Activated CD8-positive, alpha-beta memory T cell treated with anti-CD3 and anti-CD28 coated beads, Interleukin-2, amount 10 ng/mL, durations not matched to agents 7 days and 5 days (primary cell): ENCODE measurements at regions not wholly inside any gene's neighbourhood (a gene's known extent, or its start where the extent isn't known, plus 50 kb on each side); places are given as distances from the start of the nearest gene placed in this dataset.
"Not testable (repeated sequence)": the region's sequence is repeated elsewhere in the genome, so short reads cannot be mapped to it uniquely, and the experiment has no call there.

Experiments used
- ATAC-seq: fragments of 150-1000 bp; cut with Tn5 transposase; one replicate; pipeline ENCODE4 v1.10.0; 2021; ENCODE audit warnings: moderate library complexity
- CTCF ChIA-PET: fragments of 350-600 bp; sonication (Branson Sonifier 250); formaldehyde crosslinking; loops from one replicate; lab custom pipeline; 2021; ENCODE audit warnings: antibody characterized with exemption; lab: Charles Lee
- DNase-seq: peaks from one replicate; pipeline ENCODE4 v3.0.0-alpha.2; 2020
- H3K27ac Mint-ChIP-seq: one replicate; pipeline ENCODE4 v1.8.0; 2021; ENCODE audit warnings: mild to moderate bottlenecking, mixed read lengths
- H3K27me3 Mint-ChIP-seq: one replicate; pipeline ENCODE4 v1.8.0; 2021; ENCODE audit warnings: mixed read lengths
- H3K36me3 Mint-ChIP-seq: one replicate; pipeline ENCODE4 v1.8.0; 2021; ENCODE audit warnings: mild to moderate bottlenecking, mixed read lengths
- H3K4me1 Mint-ChIP-seq: one replicate; pipeline ENCODE4 v1.8.0; 2021; ENCODE audit warnings: mixed read lengths
- H3K4me3 Mint-ChIP-seq: one replicate; pipeline ENCODE4 v1.8.0; 2021; ENCODE audit warnings: mild to moderate bottlenecking, moderate library complexity, mixed read lengths
- H3K9me3 Mint-ChIP-seq: one replicate; pipeline ENCODE4 v1.8.0; 2022; ENCODE audit warnings: low read depth, mixed read lengths

DNA sequence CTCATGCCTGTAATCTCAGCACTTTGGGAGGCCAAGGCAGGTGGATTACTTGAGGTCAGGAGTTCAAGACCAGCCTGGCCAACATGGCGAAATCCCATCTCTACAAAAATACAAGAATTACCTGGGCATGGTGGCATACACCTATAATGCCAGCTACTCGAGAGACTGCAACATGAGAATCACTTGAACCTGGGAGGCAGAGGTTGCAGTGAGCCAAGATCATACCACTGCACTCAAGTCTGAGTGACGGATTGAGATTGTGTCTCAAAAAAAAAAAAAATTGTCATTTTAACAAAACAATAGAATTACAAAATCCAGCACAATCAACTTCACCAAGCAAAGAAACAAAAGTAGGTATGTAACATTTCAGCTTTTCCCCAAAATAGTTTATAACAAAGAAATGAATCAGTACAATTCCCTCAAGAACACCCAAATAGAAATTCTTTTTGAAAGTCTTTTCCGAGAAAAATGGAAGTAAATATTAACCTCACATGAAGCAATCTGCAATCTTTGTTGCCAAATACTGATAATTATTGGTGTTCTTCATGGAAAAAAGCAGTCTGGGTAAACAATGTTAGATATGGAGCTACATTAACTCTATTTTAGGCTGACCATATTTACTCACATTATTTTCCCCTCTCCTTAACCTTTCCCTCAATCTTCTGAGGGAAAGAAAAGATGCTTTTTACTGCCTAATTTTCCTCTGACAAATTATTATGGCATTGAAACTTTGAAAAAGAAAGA lies 165.9 kb upstream of the ATF7IP start:
- Mint-ChIP-seq H3K9me3 (no peaks in the 10 kb centered on the region), H3K4me3 (no peak overlapping the region), H3K4me1 (no peaks in the 10 kb centered on the region), H3K27ac (no peak overlapping the region), H3K36me3 (no peaks in the 10 kb centered on the region), H3K27me3 (no peaks in the 10 kb centered on the region)
- CTCF ChIA-PET, result no interaction called here
- DNase-seq (no peak), ATAC-seq (no peak)

DNA sequence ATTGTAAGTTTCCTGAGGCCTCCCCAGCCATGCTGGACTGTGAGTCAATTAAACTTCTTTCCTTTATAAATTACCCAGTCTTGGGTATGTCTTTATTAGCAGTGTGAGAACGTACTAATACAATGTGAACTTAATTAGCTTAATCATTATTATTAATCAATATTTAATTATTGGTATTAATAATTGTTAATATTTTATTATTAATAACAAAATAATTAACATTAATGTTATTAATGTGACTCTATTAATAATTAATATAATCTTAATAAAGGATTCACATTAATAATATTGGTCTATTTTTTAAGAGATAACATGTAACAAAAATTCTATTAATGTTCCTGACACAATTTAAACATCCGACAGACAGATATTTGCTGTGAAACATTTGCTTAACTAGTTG lies 164.9 kb upstream of the ATF7IP start:
- H3K27me3 Mint-ChIP-seq, result no peaks in the 10 kb centered on the region
- H3K4me1 Mint-ChIP-seq, result no peaks in the 10 kb centered on the region
- H3K27ac Mint-ChIP-seq, result no peak overlapping the region
- H3K9me3 Mint-ChIP-seq, result no peaks in the 10 kb centered on the region
- H3K36me3 Mint-ChIP-seq, result no peaks in the 10 kb centered on the region
- no peak for ATAC-seq
- CTCF ChIA-PET, result no interaction called here
- H3K4me3 Mint-ChIP-seq, result no peak overlapping the region
- DNase-seq, result no peak

DNA sequence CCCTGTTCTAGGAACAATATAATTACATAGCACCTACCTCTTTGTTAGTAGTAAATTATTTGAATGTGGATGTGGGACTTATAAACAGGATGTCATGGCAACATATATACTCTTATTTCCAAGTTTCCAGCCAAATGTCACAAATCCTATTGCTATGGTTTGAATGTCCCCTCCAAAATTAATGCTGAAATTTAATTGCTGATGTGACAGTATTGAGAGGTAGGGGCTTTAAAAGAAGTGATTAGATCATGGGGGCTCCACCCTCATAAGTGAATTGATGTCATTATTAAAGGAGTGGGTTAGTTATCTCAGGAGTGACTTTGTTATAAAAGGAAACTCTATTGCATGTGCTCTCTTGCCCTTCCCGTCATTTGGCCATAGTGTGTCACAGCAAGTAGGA lies 164.2 kb upstream of the ATF7IP start:
- Mint-ChIP-seq H3K4me1 (no peaks in the 10 kb centered on the region), H3K4me3 (no peak overlapping the region), H3K27ac (no peak overlapping the region), H3K27me3 (no peaks in the 10 kb centered on the region), H3K36me3 (no peaks in the 10 kb centered on the region), H3K9me3 (no peaks in the 10 kb centered on the region)
- no peak for DNase-seq
- CTCF ChIA-PET, result no interaction called here
- ATAC-seq, result no peak

DNA sequence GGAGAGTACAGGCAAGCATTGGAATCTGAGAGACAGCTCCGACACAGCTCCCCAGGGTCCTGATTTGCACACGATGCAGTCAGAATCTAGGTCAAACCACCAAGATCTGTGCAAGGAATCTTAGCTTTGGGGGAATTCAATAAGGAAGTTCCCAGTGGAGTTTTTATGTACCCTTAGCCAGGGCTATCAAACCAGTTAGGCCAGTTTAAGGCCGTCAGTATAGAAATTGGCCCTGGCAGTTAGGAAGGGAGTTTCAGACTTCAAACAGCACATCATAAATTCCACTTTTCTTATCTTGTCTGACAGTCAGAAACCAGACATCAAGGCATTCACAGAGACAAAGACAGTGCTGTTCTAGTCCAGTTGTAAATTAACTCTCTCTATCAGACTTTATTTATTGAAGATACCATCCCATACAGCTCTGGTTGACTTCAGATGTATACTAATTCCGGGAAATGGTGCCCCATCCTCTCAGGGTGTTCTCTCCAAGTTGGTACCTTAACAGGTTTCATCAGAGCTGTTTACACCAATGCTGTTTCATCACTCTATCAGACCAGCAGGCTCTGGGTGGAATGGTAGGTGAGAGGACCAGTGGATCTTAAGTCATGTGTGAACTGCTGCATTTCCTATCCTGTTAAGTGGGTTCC lies 157.5 kb upstream of the ATF7IP start:
- Mint-ChIP-seq H3K36me3 (no peaks in the 10 kb centered on the region), H3K4me3 (no peak overlapping the region), H3K4me1 (no peaks in the 10 kb centered on the region), H3K27me3 (no peaks in the 10 kb centered on the region), H3K27ac (no peak overlapping the region), H3K9me3 (no peaks in the 10 kb centered on the region)
- ATAC-seq (no peak), DNase-seq (no peak)
- CTCF ChIA-PET, result no interaction called here

DNA sequence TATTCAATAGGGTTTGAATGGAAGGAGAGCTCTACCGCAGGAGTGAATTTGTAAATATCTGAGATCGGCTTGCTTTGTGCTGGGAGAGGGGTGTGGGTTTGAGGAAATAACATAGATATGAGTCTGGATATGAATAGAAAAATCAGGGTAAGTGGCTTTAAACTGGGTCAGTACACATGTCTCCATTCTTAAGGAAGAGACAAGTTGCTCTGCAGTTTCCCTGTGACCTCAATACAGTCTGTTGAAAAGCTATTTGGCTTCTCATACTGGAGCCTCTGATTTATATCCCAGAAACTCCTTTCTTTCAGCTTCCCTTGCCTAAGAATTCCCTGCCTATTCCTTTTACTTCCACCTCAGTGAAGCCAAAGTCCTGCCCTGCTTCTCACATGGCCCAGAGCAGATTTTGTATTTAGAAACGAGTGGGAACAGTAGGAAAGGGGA lies 153.5 kb upstream of the ATF7IP start:
- no peak overlapping the region for H3K4me3 Mint-ChIP-seq
- H3K27ac Mint-ChIP-seq, result no peak overlapping the region
- H3K9me3 Mint-ChIP-seq, result no peaks in the 10 kb centered on the region
- DNase-seq (no peak), ATAC-seq (no peak)
- H3K4me1 Mint-ChIP-seq, result peaks cover 6% of the 10 kb centered on the region
- no peaks in the 10 kb centered on the region for H3K27me3 Mint-ChIP-seq
- H3K36me3 Mint-ChIP-seq, result peaks cover 1% of the 10 kb centered on the region
- CTCF ChIA-PET, result no interaction called here

DNA sequence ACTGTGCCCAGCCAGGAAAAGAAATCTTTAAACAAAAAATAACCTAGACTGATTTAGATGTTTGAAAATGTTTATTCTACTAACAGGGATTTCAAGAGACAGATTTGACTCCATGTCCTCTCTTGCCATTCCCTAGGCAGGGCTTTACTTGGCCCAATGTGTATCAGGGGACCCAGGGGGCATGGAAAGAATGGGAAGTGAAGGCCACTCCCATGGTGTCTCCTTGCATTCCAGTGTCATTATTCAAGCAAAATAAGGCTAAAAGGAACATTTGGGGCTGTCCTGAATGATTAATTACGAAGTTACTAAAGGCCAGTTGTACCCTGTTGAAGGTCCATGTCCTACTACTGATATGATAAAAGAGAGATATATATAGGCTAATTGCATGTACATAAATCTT lies 151.9 kb upstream of the ATF7IP start:
- CTCF ChIA-PET, result no interaction called here
- H3K27me3 Mint-ChIP-seq, result no peaks in the 10 kb centered on the region
- no peak for DNase-seq
- peaks cover 13% of the 10 kb centered on the region for H3K4me1 Mint-ChIP-seq
- no peak overlapping the region for H3K27ac Mint-ChIP-seq
- no peak for ATAC-seq
- peaks cover under 1% of the 10 kb centered on the region for H3K9me3 Mint-ChIP-seq
- H3K4me3 Mint-ChIP-seq, result no peak overlapping the region
- peaks cover 1% of the 10 kb centered on the region for H3K36me3 Mint-ChIP-seq

DNA sequence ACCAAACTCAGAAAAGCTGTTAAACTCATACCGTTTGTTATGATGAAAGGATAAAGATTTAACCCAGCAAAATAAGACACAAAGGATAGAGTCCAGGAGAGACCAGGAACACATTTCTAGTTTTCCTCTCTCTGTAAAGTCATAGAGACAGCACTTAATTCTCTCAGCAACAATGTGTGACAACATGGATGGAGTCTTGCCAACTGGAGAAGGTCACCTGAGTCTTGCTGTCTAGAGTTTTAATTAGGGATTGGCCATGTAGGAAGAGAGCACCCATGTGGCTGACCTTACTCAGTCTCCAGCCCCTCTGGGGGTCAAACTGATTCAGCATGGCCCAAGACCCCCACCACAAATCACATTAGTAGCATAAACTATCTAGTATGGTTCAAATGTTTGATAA lies 151.0 kb upstream of the ATF7IP start:
- H3K9me3 Mint-ChIP-seq, result peaks cover 6% of the 10 kb centered on the region
- CTCF ChIA-PET, result no interaction called here

DNA sequence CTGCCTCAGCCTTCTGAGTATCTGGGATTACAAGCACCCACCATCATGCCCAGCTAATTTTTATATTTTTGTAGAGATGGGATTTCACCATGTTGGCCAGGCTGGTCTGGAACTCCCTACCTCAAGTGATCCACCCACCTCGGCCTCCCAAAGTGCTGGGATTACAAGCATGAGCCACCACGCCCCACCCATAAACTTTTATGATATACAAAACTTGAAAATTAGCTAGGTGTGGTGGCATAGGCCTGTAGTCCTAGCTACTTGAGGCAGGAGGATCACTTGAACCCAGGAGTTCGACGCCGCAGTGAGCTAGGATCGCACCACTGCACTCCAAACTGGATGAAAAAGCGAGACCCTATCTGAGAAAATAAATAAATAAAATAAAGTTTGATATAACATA lies 149.5 kb upstream of the ATF7IP start:
- CTCF ChIA-PET, result interaction anchor here (1.4 kb wide), 1 partner anchor 10 kb away, joined by 4 read pairs; no protein-coding TSS in a partner anchor
- Mint-ChIP-seq H3K4me3 (peak overlapping the region; percentile 76), H3K4me1 (peaks cover 16% of the 10 kb centered on the region)
- DNase-seq, H3K36me3 Mint-ChIP-seq, ATAC-seq, H3K27ac Mint-ChIP-seq, H3K27me3 Mint-ChIP-seq, H3K9me3 Mint-ChIP-seq: not testable (repeated sequence)

More for the DNA sequence above, 151.0 kb upstream of the ATF7IP start:
- no peak for ATAC-seq
- Mint-ChIP-seq H3K27me3 (no peaks in the 10 kb centered on the region), H3K27ac (no peak overlapping the region), H3K36me3 (peaks cover 1% of the 10 kb centered on the region), H3K4me1 (peaks cover 13% of the 10 kb centered on the region), H3K4me3 (no peak overlapping the region)
- no peak for DNase-seq

DNA sequence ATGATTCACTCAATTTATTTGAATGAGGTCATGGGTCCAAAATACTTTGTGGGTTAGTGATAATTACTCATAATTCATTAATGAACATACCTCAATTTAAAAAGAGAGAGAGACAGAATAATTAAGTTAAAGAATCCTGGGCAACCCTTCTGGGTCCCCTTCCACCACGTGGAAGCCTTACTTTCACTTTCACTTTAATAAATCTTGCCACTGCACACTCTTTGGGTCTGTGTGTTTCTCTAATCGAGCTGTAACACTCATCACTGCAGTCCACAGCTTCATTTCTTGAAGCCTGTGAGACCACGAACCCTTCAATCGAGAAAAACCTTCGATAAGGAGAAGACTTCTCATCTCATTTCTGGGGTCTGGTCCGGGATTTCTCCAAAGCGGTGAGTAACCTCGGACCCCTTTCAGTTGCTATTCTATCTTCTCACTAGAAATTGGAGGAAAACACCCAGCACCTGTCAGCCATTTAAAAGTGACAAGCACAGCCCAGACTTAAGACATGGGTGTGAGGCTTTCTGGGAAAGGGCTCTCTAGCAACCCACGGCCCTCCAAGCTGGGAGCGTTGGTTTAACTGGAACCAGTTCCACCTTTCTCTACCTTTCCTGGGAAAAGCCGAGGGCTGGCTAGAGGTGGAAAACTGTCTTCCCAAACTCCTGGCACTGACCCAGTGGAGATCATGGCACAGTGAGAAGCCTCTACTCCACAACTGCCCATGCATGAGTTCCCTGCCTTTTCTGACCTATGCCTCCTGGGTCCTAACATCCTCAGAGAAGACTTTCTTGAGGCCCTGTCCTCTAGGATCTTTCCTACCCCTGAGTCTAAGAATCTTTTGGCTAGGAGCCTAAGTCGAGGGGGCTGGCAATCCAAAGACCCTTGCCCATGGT lies 148.8 kb upstream of the ATF7IP start:
- Mint-ChIP-seq H3K27ac (peak overlapping the region; percentile 82), H3K4me1 (peaks cover 22% of the 10 kb centered on the region), H3K4me3 (peak overlapping the region; percentile 76)

DNA sequence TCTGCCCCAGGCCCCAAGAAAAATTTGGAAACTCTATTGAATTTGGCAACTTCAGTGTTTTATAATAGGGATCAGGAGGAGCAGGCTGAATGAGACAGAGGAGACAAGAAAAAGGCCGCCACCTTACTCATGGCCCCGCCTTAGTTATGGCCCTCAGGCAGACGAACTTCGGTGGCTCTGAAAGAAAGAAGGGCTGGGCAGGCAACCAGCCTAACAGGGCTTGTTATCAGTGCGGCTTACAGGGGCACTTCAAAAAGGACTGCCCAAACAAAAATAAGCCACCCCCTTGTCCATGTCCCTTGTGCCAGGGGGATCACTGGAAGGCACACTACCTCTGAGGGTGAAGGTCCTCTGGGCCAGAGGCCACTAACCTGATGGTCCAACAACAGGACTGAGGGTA lies 146.3 kb upstream of the ATF7IP start:
- Mint-ChIP-seq H3K9me3 (peaks cover 9% of the 10 kb centered on the region), H3K4me3 (no peak overlapping the region), H3K27ac (no peak overlapping the region), H3K4me1 (peaks cover 22% of the 10 kb centered on the region), H3K27me3 (no peaks in the 10 kb centered on the region), H3K36me3 (peaks cover 14% of the 10 kb centered on the region)
- no peak for ATAC-seq
- no peak for DNase-seq
- CTCF ChIA-PET, result no interaction called here

More for the DNA sequence above, 148.8 kb upstream of the ATF7IP start:
- CTCF ChIA-PET, result interaction anchor here (1.4 kb wide), 1 partner anchor 9 kb away, joined by 4 read pairs; no protein-coding TSS in a partner anchor
- peak; percentile 41 for DNase-seq
- no peaks in the 10 kb centered on the region for H3K27me3 Mint-ChIP-seq
- peaks cover 9% of the 10 kb centered on the region for H3K9me3 Mint-ChIP-seq
- peaks cover 14% of the 10 kb centered on the region for H3K36me3 Mint-ChIP-seq
- peak; percentile 75 for ATAC-seq

DNA sequence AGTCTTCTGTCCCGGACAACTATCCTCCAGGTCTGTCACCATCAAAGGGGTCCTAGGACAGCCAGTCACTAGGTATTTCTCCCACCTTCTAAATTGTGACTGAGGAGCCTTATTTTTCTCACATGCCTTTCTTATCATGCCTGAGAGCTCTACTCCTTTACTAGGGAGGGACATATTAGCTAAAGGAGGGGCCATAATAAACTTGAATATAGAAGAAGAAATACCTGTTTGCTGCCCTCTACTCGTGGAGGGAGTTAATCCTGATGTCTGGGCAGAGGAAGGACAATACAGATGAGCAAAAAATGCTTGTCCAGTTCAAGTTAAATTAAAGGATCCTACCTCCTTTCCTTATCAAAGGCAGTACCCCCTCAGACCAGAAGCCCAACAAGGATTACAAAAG lies 145.8 kb upstream of the ATF7IP start:
- H3K9me3 Mint-ChIP-seq, result not testable (repeated sequence)

DNA sequence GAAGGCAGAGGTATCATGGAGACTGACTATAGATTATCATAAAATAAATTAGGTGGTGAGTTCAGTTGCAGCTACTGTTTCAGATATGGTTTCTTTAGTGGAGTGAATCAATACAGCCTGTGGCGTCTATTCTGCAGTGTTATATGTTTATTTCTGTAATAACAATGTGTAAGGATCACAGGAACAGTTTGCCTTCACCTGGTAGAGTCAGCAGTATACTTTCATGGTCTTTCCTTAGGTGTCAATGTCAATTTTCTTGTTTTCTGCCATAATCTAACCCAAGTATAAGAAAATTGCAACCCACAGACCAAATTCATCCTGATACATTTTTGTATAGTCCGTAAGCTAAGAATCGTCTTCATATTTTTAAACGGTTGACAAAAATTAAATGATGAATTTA lies 140.4 kb upstream of the ATF7IP start:
- no peak for DNase-seq
- CTCF ChIA-PET, result interaction anchor here (1.4 to 1.9 kb wide), 2 partner anchors 9 to 13 kb away, joined by 4 to 6 read pairs; no protein-coding TSS in a partner anchor
- H3K27me3 Mint-ChIP-seq, result no peaks in the 10 kb centered on the region
- peaks cover 4% of the 10 kb centered on the region for H3K9me3 Mint-ChIP-seq
- no peak overlapping the region for H3K4me3 Mint-ChIP-seq
- H3K4me1 Mint-ChIP-seq, result peaks cover 9% of the 10 kb centered on the region
- H3K36me3 Mint-ChIP-seq, result peaks cover 15% of the 10 kb centered on the region
- H3K27ac Mint-ChIP-seq, result no peak overlapping the region
- no peak for ATAC-seq

More for the DNA sequence above, 145.8 kb upstream of the ATF7IP start:
- H3K27ac Mint-ChIP-seq, H3K27me3 Mint-ChIP-seq, DNase-seq, ATAC-seq, H3K4me3 Mint-ChIP-seq, CTCF ChIA-PET: not testable (repeated sequence)
- Mint-ChIP-seq H3K4me1 (peaks cover 22% of the 10 kb centered on the region), H3K36me3 (peaks cover 14% of the 10 kb centered on the region)

DNA sequence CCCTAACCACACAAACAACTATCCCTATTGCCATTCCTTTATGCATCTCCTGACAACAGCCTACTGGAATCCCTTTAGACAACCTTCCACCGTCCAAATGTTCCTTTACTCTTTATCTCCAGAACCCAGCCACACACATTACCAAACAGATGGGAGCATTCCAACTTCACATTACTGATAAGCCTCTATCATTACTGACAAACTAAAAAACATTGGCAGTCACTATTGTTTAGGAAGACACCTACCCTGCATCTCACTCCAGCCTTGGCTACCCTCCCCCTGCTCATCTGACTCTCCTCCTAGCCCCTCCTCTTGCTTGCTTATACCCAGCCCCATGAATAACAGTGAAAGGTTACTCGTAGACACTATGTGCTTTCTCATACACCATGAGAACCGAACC lies 130.3 kb upstream of the ATF7IP start:
- Mint-ChIP-seq H3K36me3 (peaks cover 12% of the 10 kb centered on the region), H3K4me1 (peaks cover 13% of the 10 kb centered on the region)
- H3K4me3 Mint-ChIP-seq, ATAC-seq, DNase-seq, H3K9me3 Mint-ChIP-seq, CTCF ChIA-PET, H3K27ac Mint-ChIP-seq, H3K27me3 Mint-ChIP-seq: not testable (repeated sequence)
